PC-9 (cell line): ENCODE measurements at regions not wholly inside any gene's neighbourhood (a gene's known extent, or its start where the extent isn't known, plus 50 kb on each side); places are given as distances from the start of the nearest gene placed in this dataset.

Experiments used
- BruUV-seq: library from RNA; stranded (reverse); fragments of 400-500 nt; replicated peaks from 2 replicates; lab custom pipeline; 2021; lab: Mats Ljungman, UMichigan
- CTCF ChIA-PET: fragments of 300-600 bp; sonication (Branson Sonifier 250); formaldehyde crosslinking; loops from one replicate; lab custom pipeline; 2022; ENCODE audit warnings: antibody characterized with exemption; lab: Charles Lee
- POLR2A ChIA-PET: fragments of 300-600 bp; sonication (Branson Sonifier 250); formaldehyde crosslinking; loops from one replicate; lab custom pipeline; 2022; ENCODE audit warnings: antibody characterized with exemption; ENCODE audit not compliant: unreplicated experiment; lab: Charles Lee
- DNase-seq, 2 experiments: peaks; one replicate each; pipeline versions ENCODE4 v3.0.0 to v3.0.0-alpha.2; 2015 to 2022; ENCODE audit warnings: mixed read lengths in 1 of 2
- H2AFZ ChIP-seq: fragments of 200-600 bp; sonication (generic); 2 replicates; pipeline ENCODE4 v1.8.1; 2017; ENCODE audit warnings: antibody characterized with exemption
- H3F3A ChIP-seq: fragments of 200-600 bp; sonication (generic); 2 replicates; pipeline ENCODE4 v1.8.1; 2017; ENCODE audit warnings: antibody characterized with exemption, mild to moderate bottlenecking, low read depth; ENCODE audit not compliant: insufficient read depth
- H3K27ac ChIP-seq: fragments of 200-600 bp; sonication (generic); 2 replicates; pipeline ENCODE4 v1.6.1; 2016; ENCODE audit warnings: mixed run types
- H3K27me3 ChIP-seq: fragments of 200-600 bp; sonication (generic); 2 replicates; pipeline ENCODE4 v1.6.1; 2016; ENCODE audit warnings: low read depth, mixed run types; ENCODE audit not compliant: insufficient read depth
- H3K36me3 ChIP-seq: fragments of 200-600 bp; sonication (generic); 2 replicates; pipeline ENCODE4 v1.6.1; 2016; ENCODE audit warnings: low read depth, mixed run types
- H3K4me1 ChIP-seq: fragments of 200-600 bp; sonication (generic); replicated peaks from 2 replicates; pipeline ENCODE4 v1.6.1; 2016; ENCODE audit warnings: mixed run types; ENCODE audit not compliant: insufficient read depth
- H3K4me2 ChIP-seq: fragments of 200-600 bp; sonication (generic); 2 replicates; pipeline ENCODE4 v1.6.1; 2017; ENCODE audit warnings: mixed run types
- H3K4me3 ChIP-seq: fragments of 200-600 bp; sonication (generic); 2 replicates; pipeline ENCODE4 v1.6.1; 2016; ENCODE audit warnings: mixed run types
- H3K79me2 ChIP-seq: fragments of 200-600 bp; sonication (generic); 2 replicates; pipeline ENCODE4 v1.6.1; 2017; ENCODE audit warnings: low read depth, mixed run types
- H3K9me2 ChIP-seq: fragments of 200-600 bp; sonication (generic); 2 replicates; pipeline ENCODE4 v1.8.1; 2017; ENCODE audit warnings: mild to moderate bottlenecking; ENCODE audit not compliant: insufficient read depth
- H3K9me3 ChIP-seq: fragments of 200-600 bp; sonication (generic); 2 replicates; pipeline ENCODE4 v1.8.1; 2016; ENCODE audit warnings: low read depth; ENCODE audit not compliant: insufficient read depth
- H4K20me1 ChIP-seq: fragments of 200-600 bp; sonication (generic); 2 replicates; pipeline ENCODE4 v1.8.1; 2017; ENCODE audit not compliant: insufficient read depth
- CTCF ChIP-seq: fragments of 200-600 bp; sonication (generic); conservative IDR thresholded peaks from 2 replicates; pipeline ENCODE4 v1.6.1; 2017; ENCODE audit warnings: mixed run types, antibody characterized with exemption, mild to moderate bottlenecking, moderate library complexity
- EZH2 ChIP-seq: fragments of 200-600 bp; sonication (generic); IDR thresholded peaks from 2 replicates; pipeline ENCODE4 v1.8.0; 2017; ENCODE audit warnings: antibody characterized with exemption, low read depth
- intact Hi-C: fragments of 100-400 bp; cut with micrococcal nuclease; formaldehyde crosslinking; loops from one replicate; pipeline ENCODE4 v1.10.0; 2022; ENCODE audit not compliant: unreplicated experiment

DNA sequence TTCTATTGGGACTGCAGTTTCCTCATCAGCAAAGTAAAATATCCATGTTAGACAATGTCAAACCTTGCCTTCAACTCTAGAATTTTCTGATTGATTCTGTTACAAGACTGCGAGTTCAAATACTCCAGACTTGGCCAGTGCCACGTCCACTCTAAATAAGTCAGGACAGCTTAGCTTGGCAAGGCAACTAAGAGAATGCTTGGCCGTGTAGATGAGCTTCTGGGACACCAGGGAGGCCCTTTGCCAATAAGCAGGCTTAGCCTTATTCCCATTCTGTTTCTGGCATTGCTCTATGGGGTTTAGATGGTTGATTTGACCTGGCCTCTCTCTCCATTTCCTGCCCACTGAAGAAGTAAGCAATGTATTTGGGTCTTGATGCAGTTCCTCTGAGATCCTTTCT is 218.1 kb upstream of the SIX2 start:
- no peaks in the 10 kb centered on the region for H3K4me1 ChIP-seq
- no peaks in the 10 kb centered on the region; the same call in 1 of the 2 replicates for H3K9me3 ChIP-seq
- H3K27me3 ChIP-seq = no peaks in the 10 kb centered on the region
- H3K36me3 ChIP-seq = no peaks in the 10 kb centered on the region
- TF ChIP-seq CTCF = no peak
- TF ChIP-seq EZH2 = no peak
- no peaks in the 10 kb centered on the region for H3K79me2 ChIP-seq
- intact Hi-C loops = no loop called here
- no peak overlapping the region for H3K4me3 ChIP-seq
- no TSS peak for BruUV-seq
- CTCF ChIA-PET = no interaction called here
- DNase-seq = peak in 1 of 2 experiments; percentile 21
- no peaks in the 10 kb centered on the region for H3F3A ChIP-seq
- no peaks in the 10 kb centered on the region for H4K20me1 ChIP-seq
- H3K4me2 ChIP-seq = no peak overlapping the region
- H2AFZ ChIP-seq = no peak overlapping the region
- H3K27ac ChIP-seq = no peak overlapping the region
- no peaks in the 10 kb centered on the region for H3K9me2 ChIP-seq
- POLR2A ChIA-PET = interaction anchor here (0.5 kb wide), 1 partner anchor 29 kb away, joined by 8 read pairs; no protein-coding TSS in a partner anchor

DNA sequence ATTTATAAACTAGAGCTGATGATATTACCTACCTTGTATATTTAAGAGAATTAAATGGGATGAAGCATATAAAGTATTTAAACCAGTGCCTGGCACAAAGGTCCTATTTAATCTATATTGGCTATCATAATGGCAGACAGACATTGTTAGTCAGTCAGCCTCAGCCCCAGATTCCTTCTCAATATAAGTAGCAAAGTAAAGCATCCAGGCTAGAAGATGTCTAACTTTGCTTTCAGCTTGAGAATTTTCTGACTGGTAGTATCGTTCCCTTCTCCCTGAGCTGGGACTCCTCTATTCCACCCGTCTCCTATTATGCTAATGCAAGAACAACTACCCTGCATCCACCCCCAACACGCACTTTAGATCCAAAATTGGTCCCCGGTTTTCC is 215.7 kb upstream of the SIX2 start:
- H3K36me3 ChIP-seq = no peaks in the 10 kb centered on the region

GRCh38 chr2:45224321-45224992 is 215.2 kb upstream of the SIX2 start:
- Histone ChIP-seq H3F3A (peaks cover 4% of the 10 kb centered on the region), H2AFZ (no peak overlapping the region), H3K27me3 (no peaks in the 10 kb centered on the region), H3K27ac (no peak overlapping the region), H3K79me2 (no peaks in the 10 kb centered on the region), H3K36me3 (no peaks in the 10 kb centered on the region), H3K4me3 (no peak overlapping the region), H3K4me2 (no peak overlapping the region), H3K9me3 (no peaks in the 10 kb centered on the region; the same call in 1 of the 2 replicates), H3K9me2 (no peaks in the 10 kb centered on the region), H4K20me1 (no peaks in the 10 kb centered on the region), H3K4me1 (peaks cover 12% of the 10 kb centered on the region)
- no peak for TF ChIP-seq CTCF
- TF ChIP-seq EZH2 = no peak
- CTCF ChIA-PET = no interaction called here
- no TSS peak for BruUV-seq
- intact Hi-C loops = no loop called here
- peak in 1 of 2 experiments; percentile 30 for DNase-seq
- POLR2A ChIA-PET = no interaction called here

More for the DNA sequence above, 215.7 kb upstream of the SIX2 start:
- Histone ChIP-seq H3F3A (no peaks in the 10 kb centered on the region), H4K20me1 (no peaks in the 10 kb centered on the region), H3K27ac (no peak overlapping the region), H2AFZ (no peak overlapping the region), H3K9me2 (no peaks in the 10 kb centered on the region), H3K4me3 (no peak overlapping the region), H3K27me3 (no peaks in the 10 kb centered on the region), H3K9me3 (no peaks in the 10 kb centered on the region; the same call in 1 of the 2 replicates), H3K4me1 (peaks cover 7% of the 10 kb centered on the region), H3K79me2 (no peaks in the 10 kb centered on the region), H3K4me2 (no peak overlapping the region)
- intact Hi-C loops = no loop called here
- peak in 1 of 2 experiments; percentile 28 for DNase-seq
- ChIA-PET CTCF (interaction anchor here (0.5 kb wide), 1 partner anchor 33 kb away, joined by 4 read pairs; no protein-coding TSS in a partner anchor), POLR2A (no interaction called here)
- TF ChIP-seq EZH2 = no peak
- no peak for TF ChIP-seq CTCF
- no TSS peak for BruUV-seq
